K562 (cell line): ENCODE measurements at regions not wholly inside any gene's neighbourhood (a gene's known extent, or its start where the extent isn't known, plus 50 kb on each side); places are given as distances from the start of the nearest gene placed in this dataset.

Source experiments
- ATAC-seq: fragments of 200-7000 bp; cut with Tn5 transposase; 3 replicates; pipeline ENCODE4 v1.9.1; 2020; ENCODE audit warnings: moderate library complexity
- BruUV-seq: library from RNA; stranded (reverse); fragments of 400-500 nt; replicated peaks from 2 replicates; lab custom pipeline; 2021; lab: Mats Ljungman, UMichigan
- CTCF ChIA-PET: fragments of 300-600 bp; formaldehyde crosslinking; extraction: SDS; loops from one replicate; lab custom pipeline; 2021; ENCODE audit warnings: low intra/inter-chr PET ratio; lab: Yijun Ruan, JAX
- POLR2A ChIA-PET: fragments of 300-600, 350-650 bp; sonication (Branson Sonifier 250); formaldehyde crosslinking; extraction: SDS; loops from one replicate; lab custom pipeline; 2021; ENCODE audit warnings: antibody characterized with exemption, inconsistent platforms; lab: Yijun Ruan, JAX
- DNase-seq, 4 experiments: peaks; one replicate each; pipeline versions ENCODE4 v3.0.0 to v3.0.0-alpha.2; 2011 to 2018; ENCODE audit warnings: low spot score in 3 of 4, mixed read lengths in 3 of 4; ENCODE audit errors: extremely low read depth in 1 of 4
- FAIRE-seq: peaks from 2 replicates; lab custom pipeline; 2011; peaks lifted over from hg19 to GRCh38; lab: Jason Lieb, UNC
- H2AFZ ChIP-seq: 2 replicates; pipeline ENCODE4 v1.6.0; 2011; ENCODE audit warnings: low read depth, low read length, control low read depth, inconsistent platforms
- H3K27ac ChIP-seq: fragments of 200-600 bp; 3 replicates; pipeline ENCODE4 v1.8.0; 2011; ENCODE audit warnings: low read depth, mild to moderate bottlenecking, control low read depth, inconsistent platforms, low read length, moderate library complexity, mixed read lengths; ENCODE audit errors: extremely low read depth
- H3K27me3 ChIP-seq, 2 experiments: fragments of 300-600 bp in 1 of 2; 2 replicates in 1 of 2; 3 replicates in 1 of 2; pipeline versions ENCODE4 v1.6.0 to v1.8.0; 2011; ENCODE audit warnings: inconsistent platforms in 2 of 2, low read length in 2 of 2, mild to moderate bottlenecking in 1 of 2, mixed read lengths in 1 of 2, moderate library complexity in 1 of 2; ENCODE audit not compliant: control insufficient read depth in 2 of 2, insufficient read depth in 2 of 2
- H3K36me3 ChIP-seq: fragments of 300-600 bp; 3 replicates; pipeline ENCODE4 v1.8.0; 2011; ENCODE audit warnings: mild to moderate bottlenecking, low read length, inconsistent platforms; ENCODE audit not compliant: control insufficient read depth, insufficient read depth
- H3K4me1 ChIP-seq, 2 experiments: fragments of 200-600 bp in 1 of 2; replicated peaks in 1 of 2; 2 replicates in 1 of 2; 3 replicates in 1 of 2; pipeline versions ENCODE4 v1.5.1 to v1.8.0; 2011; ENCODE audit warnings: inconsistent platforms in 2 of 2, low read length in 2 of 2, mild to moderate bottlenecking in 1 of 2, mixed read lengths in 1 of 2, moderate library complexity in 1 of 2; ENCODE audit not compliant: control insufficient read depth in 2 of 2, insufficient read depth in 2 of 2
- H3K4me2 ChIP-seq: 2 replicates; pipeline ENCODE4 v1.6.1; 2011; ENCODE audit warnings: low read length, control low read depth, inconsistent platforms, mixed read lengths; ENCODE audit not compliant: insufficient read depth
- H3K4me3 ChIP-seq: fragments of 200-600 bp; sonication (generic), shearing (Covaris generic); 2 replicates; pipeline ENCODE4 v1.5.1; 2016; ENCODE audit warnings: control low read depth, inconsistent platforms
- H3K79me2 ChIP-seq: fragments of 200-600 bp; 3 replicates; pipeline ENCODE4 v1.8.0; 2011; ENCODE audit warnings: low read length, inconsistent platforms; ENCODE audit not compliant: control insufficient read depth, insufficient read depth
- H3K9ac ChIP-seq, 2 experiments: 2 replicates each; pipeline versions ENCODE4 v1.6.0 to v1.6.1; 2011; ENCODE audit warnings: low read depth in 2 of 2, low read length in 2 of 2, control low read depth in 1 of 2, inconsistent platforms in 1 of 2, mild to moderate bottlenecking in 1 of 2, mixed read lengths in 1 of 2; ENCODE audit not compliant: insufficient read depth in 1 of 2
- H3K9me1 ChIP-seq: one replicate; pipeline ENCODE4 v1.6.0; 2011; ENCODE audit warnings: inconsistent platforms, mild to moderate bottlenecking, low read length, moderate library complexity; ENCODE audit not compliant: control insufficient read depth, insufficient read depth
- H3K9me3 ChIP-seq: replicated peaks from 2 replicates; pipeline ENCODE4 v1.5.1; 2011; ENCODE audit warnings: low read depth, low read length, inconsistent platforms; ENCODE audit not compliant: control insufficient read depth, insufficient read depth
- H4K20me1 ChIP-seq: replicated peaks from 2 replicates; pipeline ENCODE4 v1.6.1; 2011; ENCODE audit warnings: low read length, inconsistent platforms, mixed read lengths; ENCODE audit not compliant: control insufficient read depth, insufficient read depth
- ARID3A ChIP-seq: IDR thresholded peaks from 2 replicates; pipeline ENCODE4 v1.6.1; 2012; ENCODE audit warnings: low read depth, low read length, improper control_type of control experiment, borderline replicate concordance
- ELF4 ChIP-seq: fragments of 450-650 bp; formaldehyde crosslinking; IDR thresholded peaks from 2 replicates; pipeline ENCODE4 v1.4.0; 2022; ENCODE audit warnings: missing genetic modification characterization
- NR3C1 ChIP-seq: sonication (generic); formaldehyde crosslinking; IDR thresholded peaks from 2 replicates; pipeline ENCODE4 v1.8.1; 2022; ENCODE audit warnings: missing genetic modification reagents
- RBBP5 ChIP-seq: fragments of 200-600 bp; sonication (generic); IDR thresholded peaks from 2 replicates; pipeline ENCODE4 v1.6.1; 2012; ENCODE audit warnings: borderline replicate concordance, mild to moderate bottlenecking, low read length, control low read depth, inconsistent platforms; ENCODE audit not compliant: insufficient read depth, poor library complexity, severe bottlenecking
- RUNX1 ChIP-seq: sonication (generic); IDR thresholded peaks from 2 replicates; pipeline ENCODE4 v1.6.1; 2016; ENCODE audit warnings: antibody characterized with exemption, low read depth
- SMAD4 ChIP-seq: fragments of 250-450 bp; sonication (Bioruptor Pico); conservative IDR thresholded peaks from 2 replicates; pipeline ENCODE4 v1.8.0; 2021; ENCODE audit warnings: inconsistent platforms, mild to moderate bottlenecking, moderate library complexity
- TRIM24 ChIP-seq, 2 experiments: fragments of 450-650 bp; IDR thresholded peaks; 2 replicates each; pipeline ENCODE4 v1.6.1; 2016
- UBTF ChIP-seq, 2 experiments: IDR thresholded peaks; 2 replicates each; pipeline ENCODE4 v1.6.1; 2012; ENCODE audit warnings: improper control_type of control experiment in 2 of 2, low read depth in 2 of 2, low read length in 2 of 2, borderline replicate concordance in 1 of 2
- ZNF212 ChIP-seq: fragments of 450-650 bp; formaldehyde crosslinking; IDR thresholded peaks from 2 replicates; pipeline ENCODE4 v1.4.0; 2020; ENCODE audit warnings: mild to moderate bottlenecking
- ZNF239 ChIP-seq: fragments of 250-450 bp; sonication (Bioruptor Pico); IDR thresholded peaks from 2 replicates; pipeline ENCODE4 v1.4.0; 2020; ENCODE audit warnings: mild to moderate bottlenecking
- WGBS: fragments of 100-300 bp; shearing (Covaris generic); methylation state at CpG from one replicate; pipeline ENCODE4 v1.1.6; 2016; ENCODE audit warnings: low coverage, mixed read lengths; ENCODE audit not compliant: insufficient coverage; ENCODE audit errors: missing lambda C conversion rate; 5-methylcytosine and 5-hydroxymethylcytosine counted together
- in situ Hi-C: fragments of 300-500 bp; cut with MboI; formaldehyde crosslinking; loops from 4 replicates; pipeline ENCODE4 v1.15.0; 2018; ENCODE audit warnings: inconsistent platforms, mixed read lengths
- intact Hi-C: fragments of 100-400 bp; cut with micrococcal nuclease; formaldehyde crosslinking; loops from 2 replicates; pipeline ENCODE4 v1.14.2; 2022

GRCh38 chr13:73242515-73243015, 183.8 kb downstream of the KLF5 start:
- ATAC-seq (no peak), FAIRE-seq (no peak), DNase-seq (no peak)
- ChIA-PET CTCF (no interaction called here), POLR2A (no interaction called here)
- Histone ChIP-seq H3K4me1 (no peaks in the 10 kb centered on the region), H3K27ac (no peak overlapping the region), H3K79me2 (no peaks in the 10 kb centered on the region), H3K9me1 (no peaks in the 10 kb centered on the region), H3K9me3 (no peaks in the 10 kb centered on the region), H3K27me3 (no peaks in the 10 kb centered on the region), H4K20me1 (no peaks in the 10 kb centered on the region), H2AFZ (no peak overlapping the region), H3K36me3 (no peaks in the 10 kb centered on the region), H3K4me2 (no peak overlapping the region), H3K9ac (no peak overlapping the region), H3K4me3 (no peak overlapping the region)
- TF ChIP-seq SMAD4 (no peak), ZNF212 (CRISPR knock-in tag) (no peak), ARID3A (no peak), UBTF (IDR thresholded peaks at IDR 0.05; ENCODE audit: borderline replicate concordance in 1 of 2, low read depth in 2 of 2, low read length in 2 of 2) (no peak), ELF4 (CRISPR knock-in tag) (no peak), NR3C1 (CRISPR knock-in tag) (no peak), RBBP5 (no peak), TRIM24 (IDR thresholded peaks at IDR 0.05) (no peak), ZNF239 (CRISPR knock-in tag) (no peak), RUNX1 (no peak)
- BruUV-seq = no TSS peak
- intact Hi-C loops (no loop called here), in situ Hi-C loops (no loop called here)
- 0% methylated on average over 2 of the region's 2 CpGs for WGBS
